Medulla oblongata (tissue), 1 donor: ENCODE measurements at regions not wholly inside any gene's neighbourhood (a gene's known extent, or its start where the extent isn't known, plus 50 kb on each side); places are given as distances from the start of the nearest gene placed in this dataset.

Source experiments
- DNase-seq: peaks from one replicate; pipeline ENCODE4 v3.0.0-alpha.2; 2015; ENCODE audit errors: extremely low spot score

- DNase-seq = no peak
Measured at GRCh38 chr2:107627164-107627563, 199.5 kb upstream of the RGPD4 start.

GRCh38 chr2:107627926-107628325 is 198.8 kb upstream of the RGPD4 start:
- no peak for DNase-seq

GRCh38 chr2:107633580-107634147 is 193.0 kb upstream of the RGPD4 start:
- DNase-seq = no peak

- DNase-seq = no peak
Measured at GRCh38 chr2:107634172-107634571, 192.5 kb upstream of the RGPD4 start.

- no peak for DNase-seq
Measured at GRCh38 chr2:107635883-107636282, 190.8 kb upstream of the RGPD4 start.

- DNase-seq = no peak
Measured at GRCh38 chr2:107645586-107645985, 181.1 kb upstream of the RGPD4 start.

GRCh38 chr2:107648781-107649404 is 177.8 kb upstream of the RGPD4 start:
- no peak for DNase-seq

GRCh38 chr2:107657049-107657448 is 169.6 kb upstream of the RGPD4 start:
- no peak for DNase-seq

GRCh38 chr2:107663632-107664031 is 163.1 kb upstream of the RGPD4 start:
- DNase-seq = no peak

GRCh38 chr2:107669335-107669734 is 157.4 kb upstream of the RGPD4 start:
- peak; percentile 5 for DNase-seq

GRCh38 chr2:107681936-107682335 is 144.8 kb upstream of the RGPD4 start:
- no peak for DNase-seq

- no peak for DNase-seq
Measured at GRCh38 chr2:107684421-107684820, 142.3 kb upstream of the RGPD4 start.

- DNase-seq = no peak
Measured at GRCh38 chr2:107685421-107685986, 141.2 kb upstream of the RGPD4 start.

GRCh38 chr2:107687073-107687472 is 139.6 kb upstream of the RGPD4 start:
- no peak for DNase-seq

- DNase-seq = no peak
Measured at GRCh38 chr2:107688135-107688534, 138.6 kb upstream of the RGPD4 start.

GRCh38 chr2:107693604-107694003 is 133.1 kb upstream of the RGPD4 start:
- DNase-seq = no peak

- no peak for DNase-seq
Measured at GRCh38 chr2:107694667-107695066, 132.0 kb upstream of the RGPD4 start.

GRCh38 chr2:107697385-107697784 is 129.3 kb upstream of the RGPD4 start:
- no peak for DNase-seq

- no peak for DNase-seq
Measured at GRCh38 chr2:107698861-107699260, 127.8 kb upstream of the RGPD4 start.

GRCh38 chr2:107700073-107700472 is 126.6 kb upstream of the RGPD4 start:
- DNase-seq = no peak

- DNase-seq = no peak
Measured at GRCh38 chr2:107711941-107712340, 114.8 kb upstream of the RGPD4 start.

GRCh38 chr2:107712857-107713256 is 113.8 kb upstream of the RGPD4 start:
- no peak for DNase-seq

- no peak for DNase-seq
Measured at GRCh38 chr2:107717661-107718060, 109.0 kb upstream of the RGPD4 start.

- no peak for DNase-seq
Measured at GRCh38 chr2:107719141-107719540, 107.6 kb upstream of the RGPD4 start.
